Hippocampal formation (tissue), 2 donors: ENCODE measurements at regions not wholly inside any gene's neighbourhood (a gene's known extent, or its start where the extent isn't known, plus 50 kb on each side); places are given as distances from the start of the nearest gene placed in this dataset.

Experiments
- DNase-seq, 2 donors: peaks; one replicate each; lab custom pipeline; 2025; lab: John Stamatoyannopoulos, UW

GRCh38 chr2:15701341-15701907 is 109.8 kb downstream of the DDX1 start:
- no peak for DNase-seq

DNA sequence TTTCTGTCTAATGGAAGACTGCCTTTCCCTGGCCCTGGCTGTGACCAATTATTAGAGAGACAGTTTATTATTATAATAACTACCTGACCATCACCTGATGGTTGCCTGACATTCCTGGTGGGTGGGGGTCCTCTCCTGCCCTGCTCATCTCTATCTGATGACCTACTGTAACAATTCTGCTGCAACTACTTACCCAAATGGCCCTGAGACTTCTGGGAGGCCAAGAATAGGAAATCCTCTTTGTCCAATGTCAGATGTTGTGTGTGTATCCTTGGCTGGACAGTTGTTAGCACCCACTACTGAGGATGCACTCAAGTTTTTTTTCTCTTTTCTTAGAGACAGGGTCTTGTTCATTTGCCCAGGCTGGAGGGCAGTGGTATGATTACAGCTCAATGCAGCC is 110.3 kb downstream of the DDX1 start:
- no peak for DNase-seq

- no peak for DNase-seq
Observed at GRCh38 chr2:15702452-15702851, 110.8 kb downstream of the DDX1 start.

DNA sequence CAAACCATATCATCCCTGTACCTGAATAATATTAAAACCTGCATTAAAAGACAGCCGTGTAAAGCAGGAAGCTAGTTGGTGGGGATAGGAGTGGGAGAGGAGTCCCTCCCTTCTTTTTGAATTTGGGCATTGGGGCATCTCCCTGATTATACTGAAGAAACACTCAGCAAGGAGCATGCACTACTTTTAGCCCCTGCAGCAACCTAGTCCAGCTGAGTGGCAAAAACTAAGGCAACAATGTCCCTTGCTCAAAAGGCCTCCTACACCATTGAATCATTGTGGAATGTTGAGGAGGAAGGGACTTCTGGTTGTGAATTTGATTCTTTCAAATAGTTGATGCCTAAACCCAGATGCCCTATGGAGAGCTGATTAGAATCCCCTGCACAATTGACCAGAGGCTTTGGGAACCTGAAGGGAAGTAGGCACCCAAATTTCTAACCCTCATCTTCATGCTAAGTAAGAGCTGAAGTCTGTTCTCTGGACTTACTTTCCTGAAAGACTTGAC is 111.7 kb downstream of the DDX1 start:
- DNase-seq: no peak

DNA sequence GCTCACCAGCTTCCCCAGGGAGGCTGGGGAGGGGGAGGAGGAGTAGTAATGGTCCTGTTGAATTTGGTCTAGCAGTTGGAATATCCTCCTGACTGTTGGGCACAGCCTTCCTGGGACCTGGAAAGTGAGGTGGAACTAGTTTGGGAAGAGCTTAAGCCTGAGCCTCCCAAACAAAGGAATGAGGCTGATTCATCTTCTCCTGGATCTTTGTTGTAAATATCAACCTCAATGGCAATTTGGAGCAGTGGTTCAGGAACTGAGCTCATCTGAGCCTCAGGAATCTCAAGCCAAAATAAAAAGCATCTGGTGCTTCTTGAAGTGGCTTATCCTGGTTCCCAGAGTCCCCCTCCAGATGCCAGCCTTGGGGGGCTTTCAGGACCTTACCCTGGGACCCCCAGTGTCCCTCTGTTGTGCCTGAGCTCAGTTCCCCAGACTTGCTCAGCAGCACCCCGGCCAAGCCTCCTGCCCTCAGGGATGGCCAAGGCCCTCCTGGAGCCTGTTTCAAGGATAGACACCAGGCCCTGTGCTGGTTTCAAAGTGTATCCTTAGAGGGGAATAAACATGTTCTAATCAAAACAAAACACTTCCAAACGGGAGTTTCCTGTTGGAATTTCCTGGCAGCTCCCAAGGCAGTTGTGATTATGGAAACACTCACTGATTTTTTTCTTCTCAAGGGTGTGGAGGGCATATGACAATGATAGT is 112.6 kb downstream of the DDX1 start:
- no peak for DNase-seq

GRCh38 chr2:15704788-15705115 is 113.1 kb downstream of the DDX1 start:
- no peak for DNase-seq

DNA sequence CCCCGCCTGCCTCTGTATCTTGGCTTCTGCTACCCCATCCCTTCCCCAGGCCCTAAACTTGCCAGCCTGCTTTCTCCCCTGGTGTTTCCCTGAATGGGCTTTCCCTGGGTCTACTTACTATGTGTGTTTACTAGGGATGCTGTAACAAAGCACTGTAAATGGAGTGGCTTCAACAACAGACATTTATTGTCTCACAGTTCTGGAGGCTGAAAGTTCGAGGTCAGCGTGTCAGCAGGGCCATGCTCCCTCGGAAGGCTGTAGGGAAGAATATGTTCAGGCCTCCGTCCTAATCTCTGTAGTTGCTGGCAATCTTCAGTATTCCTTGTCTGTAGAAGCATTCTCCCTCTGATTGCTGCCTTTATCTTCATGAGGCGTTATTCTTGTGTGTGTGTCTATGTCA is 113.6 kb downstream of the DDX1 start:
- DNase-seq: no peak

DNA sequence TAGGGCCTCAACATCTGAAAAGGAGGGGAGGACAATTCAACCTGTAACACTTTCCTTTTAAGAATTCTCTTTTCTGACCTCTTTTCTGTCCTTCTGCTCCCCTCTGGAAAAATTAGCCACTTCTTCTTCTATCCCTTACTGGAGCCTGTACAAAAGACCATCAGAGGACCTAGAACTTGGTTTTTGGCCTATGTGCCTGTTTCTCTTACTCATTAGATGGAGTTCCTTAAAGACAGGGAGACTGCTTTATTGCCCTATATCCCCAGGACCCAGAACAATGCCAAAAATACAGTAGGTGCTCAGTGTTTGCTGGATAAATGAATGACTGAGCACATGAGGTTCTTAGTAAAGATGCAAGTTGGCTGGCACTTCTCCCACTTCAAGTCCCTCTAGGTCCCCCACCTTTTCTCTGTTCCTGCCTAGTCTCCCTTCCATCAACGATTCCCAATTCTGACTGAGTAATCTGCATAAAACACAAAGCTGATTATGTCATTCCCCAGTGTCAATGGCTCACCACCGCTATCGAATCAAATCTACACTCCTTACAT is 114.2 kb downstream of the DDX1 start:
- DNase-seq: no peak

DNA sequence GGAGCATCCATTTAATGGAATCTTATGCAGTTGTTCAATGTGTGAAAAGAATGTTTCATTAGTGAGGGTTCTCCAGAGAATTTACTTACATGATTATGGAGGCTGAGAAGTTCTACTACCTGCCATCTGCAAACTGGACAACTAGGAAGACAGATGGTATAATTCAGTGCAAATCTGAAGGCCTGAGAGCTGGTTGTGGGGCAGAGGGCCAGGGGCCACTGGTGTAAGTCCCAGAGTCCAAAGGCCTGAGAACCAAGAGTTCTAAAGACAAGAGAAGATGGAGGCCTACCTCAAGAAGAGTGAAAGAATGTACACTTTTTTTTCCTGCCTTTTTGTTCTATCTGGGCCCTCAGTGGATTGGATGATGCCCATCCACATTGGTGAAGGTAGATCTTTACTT is 114.8 kb downstream of the DDX1 start:
- DNase-seq: no peak

- no peak for DNase-seq
Observed at GRCh38 chr2:15706986-15707632, 115.4 kb downstream of the DDX1 start.

DNA sequence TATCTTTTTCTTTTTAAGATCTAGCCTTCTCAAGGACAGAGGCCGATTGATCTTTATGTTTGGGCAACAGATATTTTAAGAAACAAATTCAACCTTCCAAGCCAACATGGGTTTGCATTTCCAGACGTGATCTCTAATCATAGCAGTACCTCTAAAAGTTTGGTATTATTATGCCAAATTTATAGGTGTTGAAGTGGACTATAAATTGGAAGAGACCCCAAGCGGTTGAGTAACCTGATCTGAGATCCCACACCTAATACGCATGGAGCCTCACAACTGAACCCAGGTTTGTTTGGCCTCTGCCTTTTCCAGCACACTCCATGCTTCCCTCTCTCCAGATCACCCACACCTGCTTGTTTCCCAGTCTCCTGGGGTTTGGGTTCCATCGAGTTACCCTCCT is 116.5 kb downstream of the DDX1 start:
- DNase-seq: no peak

DNA sequence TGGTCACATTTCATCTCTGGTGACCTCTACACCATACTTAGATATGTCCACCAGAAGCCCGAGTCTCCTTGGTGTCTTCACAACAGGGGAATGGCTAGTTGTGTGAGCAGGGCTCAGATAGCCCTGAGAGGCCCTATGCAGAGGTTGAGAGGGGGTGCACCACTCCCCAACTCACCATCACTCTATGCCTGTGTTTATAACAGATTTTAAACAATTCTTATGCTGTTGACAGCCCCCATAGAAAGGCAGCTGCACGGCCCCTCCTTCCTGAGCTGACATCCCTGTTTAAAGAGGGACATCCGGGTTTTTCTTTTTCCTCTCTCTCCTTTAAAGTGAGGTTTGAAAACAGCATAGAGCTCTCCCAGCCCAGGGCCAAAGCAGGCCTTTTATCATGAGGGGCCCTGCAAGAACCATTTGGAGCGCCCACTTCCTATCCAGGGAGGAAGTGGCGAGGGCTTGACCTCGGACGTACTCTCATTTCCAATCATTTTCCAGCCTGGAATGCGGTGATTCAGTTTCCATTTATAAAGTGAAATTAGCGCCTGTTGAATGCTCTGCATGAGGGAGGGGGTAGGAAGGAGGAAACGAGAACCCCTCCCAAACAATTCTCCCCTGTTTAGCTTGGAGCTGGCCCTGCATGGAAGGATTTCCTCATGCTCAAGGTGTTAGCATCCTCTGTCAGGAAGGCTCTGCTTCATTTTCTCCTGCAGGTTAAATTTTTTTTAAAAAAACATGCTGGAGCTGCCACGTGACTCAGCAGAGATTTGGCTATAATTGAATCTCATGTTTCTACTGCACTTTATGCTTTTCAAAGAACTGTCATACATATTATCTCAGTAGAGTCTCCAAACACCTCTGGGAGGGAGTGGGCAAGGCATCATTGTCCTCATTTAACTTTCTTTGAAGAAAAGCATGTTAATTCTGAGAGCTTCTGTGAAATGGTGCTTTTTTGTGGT is 117.5 kb downstream of the DDX1 start:
- DNase-seq: no peak

DNA sequence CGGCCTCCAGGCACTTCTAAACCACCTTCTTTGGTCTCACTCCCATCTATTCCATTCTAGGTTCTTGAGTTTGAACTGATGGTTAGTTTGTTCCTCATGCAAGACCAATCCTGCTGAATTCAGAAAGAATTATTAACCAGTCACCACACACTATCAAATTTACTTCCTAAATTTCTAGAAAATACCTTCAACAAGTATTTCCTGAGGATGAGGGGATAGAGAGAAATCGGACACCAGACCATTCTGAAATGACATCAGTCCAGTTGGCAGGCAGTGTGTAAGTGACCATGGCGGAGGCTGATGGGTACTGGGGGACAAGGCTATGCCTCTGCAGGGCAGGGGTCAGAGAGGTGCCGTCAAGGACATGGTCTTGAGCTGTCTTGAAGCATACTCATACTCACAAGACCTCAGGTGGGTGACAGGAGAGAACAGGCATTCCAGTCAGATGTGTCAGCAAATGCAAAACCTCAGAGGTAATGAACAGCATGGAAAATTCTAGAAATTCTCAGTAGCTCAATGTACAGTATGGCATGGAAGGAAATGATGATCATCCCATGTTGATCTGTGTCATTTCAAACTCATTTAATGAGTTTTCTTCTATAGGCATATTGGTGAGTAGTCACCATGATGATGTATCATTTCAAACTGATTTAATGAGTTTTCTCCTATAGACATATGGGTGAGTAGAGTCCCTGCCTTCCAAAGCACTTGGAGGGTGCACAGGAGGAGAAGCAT is 119.6 kb downstream of the DDX1 start:
- DNase-seq: no peak

- no peak for DNase-seq
Observed at GRCh38 chr2:15712551-15713342, 121.1 kb downstream of the DDX1 start.

DNA sequence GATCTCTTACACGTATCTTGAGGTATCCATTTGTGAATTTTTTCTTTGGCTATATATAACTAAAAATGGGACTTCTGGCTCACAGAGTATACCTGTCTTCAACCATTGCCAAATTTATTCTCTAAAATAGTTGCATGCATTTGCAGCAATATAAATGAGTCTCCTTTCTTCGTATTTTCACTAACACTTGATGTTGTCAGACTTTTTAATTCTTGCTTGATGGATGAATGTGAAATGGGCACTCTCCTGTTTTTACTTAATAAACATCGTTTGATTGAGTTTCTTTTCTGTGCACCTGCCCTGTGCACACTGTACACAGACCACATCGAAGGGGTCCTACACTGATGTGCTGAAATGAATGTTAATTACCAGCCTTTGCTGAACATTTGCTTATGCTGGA is 121.8 kb downstream of the DDX1 start:
- DNase-seq: no peak

DNA sequence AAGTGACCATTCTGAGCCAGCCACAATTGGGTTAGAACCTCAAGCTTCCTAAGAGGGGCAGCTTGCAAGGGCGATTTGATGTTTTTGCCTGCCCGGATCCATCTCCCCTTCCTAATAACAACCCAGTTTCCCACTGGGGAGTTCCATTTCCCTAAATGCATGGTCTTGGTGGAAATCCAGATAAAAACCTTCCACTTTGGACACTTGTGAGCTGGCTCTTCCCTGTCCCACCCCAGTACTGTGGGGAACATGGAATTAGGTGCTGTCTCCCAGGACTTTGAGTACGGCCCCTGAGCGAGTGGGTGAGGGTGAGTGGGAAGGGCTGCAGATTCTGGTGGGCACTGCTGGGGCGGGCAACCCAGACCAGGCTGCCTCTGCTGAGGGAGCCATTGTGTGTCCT is 122.3 kb downstream of the DDX1 start:
- DNase-seq: no peak

DNA sequence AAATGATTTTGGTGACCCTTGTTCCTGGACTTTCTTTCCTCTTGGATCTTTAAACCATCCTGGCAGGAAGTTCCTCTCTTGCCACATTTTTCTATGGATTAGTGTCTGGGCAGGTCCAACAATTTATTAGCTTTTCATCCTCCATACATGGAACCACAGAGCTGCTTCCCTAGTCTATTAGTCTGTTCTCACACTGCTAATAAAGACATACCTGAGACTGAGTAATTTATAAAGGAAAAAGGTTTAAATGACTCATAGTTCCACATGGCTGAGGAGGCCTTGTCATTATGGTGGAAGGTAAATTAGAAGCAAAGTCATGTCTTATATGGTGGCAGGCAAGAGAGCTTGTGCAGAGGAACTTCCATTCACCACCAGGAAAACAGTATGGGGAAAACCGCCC is 122.9 kb downstream of the DDX1 start:
- no peak for DNase-seq

- no peak for DNase-seq
Observed at GRCh38 chr2:15715596-15715995, 123.9 kb downstream of the DDX1 start.

DNA sequence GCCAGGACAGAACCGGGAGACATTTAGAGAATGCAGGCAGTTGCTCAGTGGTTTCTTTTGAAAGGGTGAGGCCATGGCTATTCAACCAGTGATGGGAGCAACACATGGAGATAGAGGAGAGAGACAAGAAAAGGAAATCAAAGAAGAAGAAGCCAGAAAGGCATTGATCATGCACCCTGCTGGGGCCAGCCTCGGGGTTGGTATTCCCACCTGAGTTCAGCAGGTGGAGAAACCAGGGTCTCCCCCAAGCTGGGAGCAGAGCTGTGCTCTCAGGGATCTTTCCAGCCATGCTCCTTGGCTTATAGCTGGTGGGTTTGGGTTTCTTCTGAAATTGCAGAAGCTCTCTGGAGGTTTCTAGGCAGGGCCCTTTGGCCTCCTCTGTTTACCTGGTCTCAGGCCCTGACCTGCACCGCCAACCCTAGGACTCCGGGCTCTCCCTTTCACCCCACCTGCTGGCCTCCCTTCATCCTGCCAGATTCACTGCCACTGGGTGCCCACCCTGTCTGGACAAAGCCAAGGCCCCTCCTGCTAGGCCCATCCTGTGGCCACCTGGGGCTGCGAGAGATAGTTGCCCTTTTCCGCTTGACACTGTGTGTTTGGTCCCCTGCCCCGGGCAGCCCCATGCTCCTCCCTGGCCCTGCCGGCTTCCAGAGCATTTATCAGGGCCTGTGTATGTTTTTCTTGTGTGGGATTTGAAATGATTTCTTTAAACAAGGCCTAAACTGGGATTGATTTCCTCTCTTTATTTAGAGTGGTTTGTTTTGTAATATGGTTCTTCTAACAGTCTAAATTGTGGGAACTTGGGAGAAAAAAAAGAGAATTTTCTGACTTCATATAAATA is 126.7 kb downstream of the DDX1 start:
- DNase-seq: no peak

- DNase-seq: no peak
Observed at GRCh38 chr2:15718944-15719323, 127.3 kb downstream of the DDX1 start.
